Mesothelial cell of epicardium (in vitro differentiated cells): ENCODE measurements at regions not wholly inside any gene's neighbourhood (a gene's known extent, or its start where the extent isn't known, plus 50 kb on each side); places are given as distances from the start of the nearest gene placed in this dataset.
"Not testable (repeated sequence)": the region's sequence is repeated elsewhere in the genome, so short reads cannot be mapped to it uniquely, and the experiment has no call there.

Experiments used
- DNase-seq, 2 experiments: peaks; one replicate each; pipeline ENCODE4 v3.0.0; 2021; ENCODE audit warnings: low spot score in 2 of 2; ENCODE audit not compliant: unreplicated experiment in 2 of 2
- H3K27ac Mint-ChIP-seq: 2 replicates; pipeline ENCODE4 v1.8.0; 2021; ENCODE audit warnings: mixed read lengths
- H3K27me3 Mint-ChIP-seq: 2 replicates; pipeline ENCODE4 v1.8.0; 2021; ENCODE audit warnings: low read depth, mixed read lengths
- H3K36me3 Mint-ChIP-seq: 2 replicates; pipeline ENCODE4 v1.8.0; 2021; ENCODE audit warnings: mixed read lengths
- H3K4me1 Mint-ChIP-seq: 2 replicates; pipeline ENCODE4 v1.8.0; 2021; ENCODE audit warnings: mixed read lengths
- H3K4me3 Mint-ChIP-seq: 2 replicates; pipeline ENCODE4 v1.8.0; 2021; ENCODE audit warnings: mild to moderate bottlenecking, moderate library complexity, mixed read lengths
- H3K9me3 Mint-ChIP-seq: 2 replicates; pipeline ENCODE4 v1.8.0; 2021; ENCODE audit warnings: mixed read lengths
- TF ChIP-seq, protein P1 (sequence below): fragments of 200-600 bp; sonication (generic); IDR thresholded peaks from one replicate; pipeline ENCODE4 v1.5.0; 2021; ENCODE audit warnings: antibody characterized with exemption; ENCODE audit not compliant: unreplicated experiment

- no peaks in the 10 kb centered on the region for H3K36me3 Mint-ChIP-seq
- H3K4me1 Mint-ChIP-seq = no peaks in the 10 kb centered on the region
- H3K4me3 Mint-ChIP-seq = no peak overlapping the region
- TF ChIP-seq, protein P1, sequence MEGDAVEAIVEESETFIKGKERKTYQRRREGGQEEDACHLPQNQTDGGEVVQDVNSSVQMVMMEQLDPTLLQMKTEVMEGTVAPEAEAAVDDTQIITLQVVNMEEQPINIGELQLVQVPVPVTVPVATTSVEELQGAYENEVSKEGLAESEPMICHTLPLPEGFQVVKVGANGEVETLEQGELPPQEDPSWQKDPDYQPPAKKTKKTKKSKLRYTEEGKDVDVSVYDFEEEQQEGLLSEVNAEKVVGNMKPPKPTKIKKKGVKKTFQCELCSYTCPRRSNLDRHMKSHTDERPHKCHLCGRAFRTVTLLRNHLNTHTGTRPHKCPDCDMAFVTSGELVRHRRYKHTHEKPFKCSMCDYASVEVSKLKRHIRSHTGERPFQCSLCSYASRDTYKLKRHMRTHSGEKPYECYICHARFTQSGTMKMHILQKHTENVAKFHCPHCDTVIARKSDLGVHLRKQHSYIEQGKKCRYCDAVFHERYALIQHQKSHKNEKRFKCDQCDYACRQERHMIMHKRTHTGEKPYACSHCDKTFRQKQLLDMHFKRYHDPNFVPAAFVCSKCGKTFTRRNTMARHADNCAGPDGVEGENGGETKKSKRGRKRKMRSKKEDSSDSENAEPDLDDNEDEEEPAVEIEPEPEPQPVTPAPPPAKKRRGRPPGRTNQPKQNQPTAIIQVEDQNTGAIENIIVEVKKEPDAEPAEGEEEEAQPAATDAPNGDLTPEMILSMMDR = no peak
- no peaks in the 10 kb centered on the region for H3K27me3 Mint-ChIP-seq
- peaks cover 62% of the 10 kb centered on the region for H3K9me3 Mint-ChIP-seq
- no peak overlapping the region for H3K27ac Mint-ChIP-seq
- DNase-seq = no peak
Observed at GRCh38 chr14:105947599-105947998, 421.2 kb downstream of the TMEM121 start.

GRCh38 chr14:105948955-105949354 lies 422.6 kb downstream of the TMEM121 start:
- H3K9me3 Mint-ChIP-seq = peaks cover 63% of the 10 kb centered on the region
- H3K4me3 Mint-ChIP-seq, H3K27me3 Mint-ChIP-seq, H3K36me3 Mint-ChIP-seq, H3K27ac Mint-ChIP-seq, H3K4me1 Mint-ChIP-seq, DNase-seq: not testable (repeated sequence)

DNA sequence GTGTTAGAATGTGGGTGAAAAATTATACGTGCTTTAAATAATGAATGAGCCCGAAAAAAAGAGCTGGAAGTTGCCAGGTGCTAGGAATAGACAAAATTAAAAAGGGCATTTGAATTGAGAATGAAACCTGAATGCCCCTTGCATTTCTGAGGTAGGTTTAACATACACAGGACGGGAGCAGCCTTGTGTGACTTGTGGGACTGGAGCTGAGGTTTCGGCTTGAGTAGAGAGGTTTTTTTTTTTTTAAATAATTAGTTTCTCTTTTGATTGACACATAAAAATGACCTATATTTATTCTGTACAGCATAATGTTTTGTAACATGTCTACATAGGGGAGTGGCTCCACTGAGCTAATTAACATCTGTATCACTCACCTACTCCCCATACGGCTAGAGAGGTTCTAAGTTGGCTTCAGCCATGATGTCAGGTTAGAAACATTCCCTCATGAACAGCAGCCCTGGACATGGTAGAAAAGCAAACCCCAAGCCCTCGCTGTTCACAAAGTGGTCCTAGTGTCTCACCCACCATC lies 424.0 kb downstream of the TMEM121 start:
- H3K27me3 Mint-ChIP-seq, H3K4me3 Mint-ChIP-seq, H3K4me1 Mint-ChIP-seq, H3K27ac Mint-ChIP-seq, H3K36me3 Mint-ChIP-seq, DNase-seq: not testable (repeated sequence)
- H3K9me3 Mint-ChIP-seq = peaks cover 71% of the 10 kb centered on the region

DNA sequence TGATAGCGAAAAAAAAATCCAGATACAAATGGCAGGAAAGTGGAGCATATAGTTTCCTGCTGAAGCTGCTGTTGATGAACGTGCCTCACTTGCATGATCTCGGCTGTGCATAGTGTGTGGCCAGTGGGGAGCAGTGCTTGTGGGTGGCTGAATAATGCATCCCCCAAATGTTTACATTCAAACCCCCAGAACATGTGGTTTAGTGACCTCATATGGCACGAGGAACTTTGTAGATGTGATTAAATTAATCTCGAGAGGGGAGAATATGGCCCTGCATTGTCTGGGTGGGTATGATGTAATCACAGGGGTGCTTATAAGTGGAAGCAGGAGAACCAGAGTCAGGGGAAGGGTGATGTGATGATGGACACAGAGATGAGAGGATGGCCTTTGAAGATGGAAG lies 425.0 kb downstream of the TMEM121 start:
- H3K36me3 Mint-ChIP-seq = peaks cover 4% of the 10 kb centered on the region
- H3K4me1 Mint-ChIP-seq = no peaks in the 10 kb centered on the region
- DNase-seq = no peak
- TF ChIP-seq, protein P1 = no peak
- no peaks in the 10 kb centered on the region for H3K27me3 Mint-ChIP-seq
- no peak overlapping the region for H3K4me3 Mint-ChIP-seq
- no peak overlapping the region for H3K27ac Mint-ChIP-seq
- H3K9me3 Mint-ChIP-seq = peaks cover 67% of the 10 kb centered on the region

DNA sequence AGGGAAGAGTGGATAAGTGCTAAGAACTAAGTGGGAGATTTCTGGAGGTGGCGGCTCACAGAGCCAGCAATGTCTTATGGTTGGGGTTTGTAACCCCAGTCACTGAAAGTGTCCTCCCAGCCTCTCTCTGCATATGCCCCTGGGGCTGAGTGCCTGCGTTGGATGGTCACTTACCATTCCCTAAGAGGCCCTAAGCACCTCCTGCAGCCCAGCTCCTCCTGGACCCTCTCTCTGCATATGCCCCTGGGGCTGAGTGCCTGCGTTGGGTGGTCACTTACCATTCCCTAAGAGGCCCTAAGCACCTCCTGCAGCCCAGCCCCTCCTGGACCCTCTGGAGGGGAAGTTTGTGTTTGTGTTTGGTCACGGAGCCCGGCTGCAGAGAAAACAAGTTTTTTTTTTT lies 425.8 kb downstream of the TMEM121 start:
- H3K4me3 Mint-ChIP-seq = no peak overlapping the region
- DNase-seq = no peak
- H3K9me3 Mint-ChIP-seq = peaks cover 66% of the 10 kb centered on the region
- no peaks in the 10 kb centered on the region for H3K27me3 Mint-ChIP-seq
- peaks cover 4% of the 10 kb centered on the region for H3K36me3 Mint-ChIP-seq
- no peak overlapping the region for H3K27ac Mint-ChIP-seq
- TF ChIP-seq, protein P1 = no peak
- H3K4me1 Mint-ChIP-seq = no peaks in the 10 kb centered on the region

DNA sequence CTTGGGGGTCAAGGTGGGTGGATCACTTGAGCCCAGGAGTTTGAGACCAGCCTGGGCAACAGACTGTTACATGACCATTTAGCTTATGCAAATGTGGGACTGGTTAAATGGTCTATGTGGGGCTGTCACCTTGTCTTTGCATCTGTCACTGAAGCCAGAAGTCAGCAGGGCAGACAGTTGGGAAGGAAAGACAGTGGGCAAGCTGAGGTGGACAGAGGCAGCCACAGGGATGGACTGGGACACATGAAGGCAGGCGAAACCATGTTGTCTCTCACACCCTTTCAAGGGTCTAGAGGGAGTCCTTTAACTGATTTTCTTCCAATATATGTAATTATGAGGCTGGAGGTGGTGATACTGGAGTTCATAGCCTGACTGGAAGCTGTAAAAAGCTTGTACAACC lies 426.4 kb downstream of the TMEM121 start:
- H3K4me3 Mint-ChIP-seq = no peak overlapping the region
- no peaks in the 10 kb centered on the region for H3K27me3 Mint-ChIP-seq
- H3K9me3 Mint-ChIP-seq = peaks cover 65% of the 10 kb centered on the region
- H3K36me3 Mint-ChIP-seq = peaks cover 6% of the 10 kb centered on the region
- H3K4me1 Mint-ChIP-seq = no peaks in the 10 kb centered on the region
- DNase-seq = no peak
- TF ChIP-seq, protein P1 = no peak
- no peak overlapping the region for H3K27ac Mint-ChIP-seq

GRCh38 chr14:105961625-105962024 lies 435.2 kb downstream of the TMEM121 start:
- not testable (repeated sequence) for H3K36me3 Mint-ChIP-seq, DNase-seq, H3K4me3 Mint-ChIP-seq, H3K27me3 Mint-ChIP-seq, H3K27ac Mint-ChIP-seq, H3K4me1 Mint-ChIP-seq
- peaks cover 62% of the 10 kb centered on the region for H3K9me3 Mint-ChIP-seq
